Osteoblast (primary cell): ENCODE measurements at regions not wholly inside any gene's neighbourhood (a gene's known extent, or its start where the extent isn't known, plus 50 kb on each side); places are given as distances from the start of the nearest gene placed in this dataset.

Source experiments
- DNase-seq: peaks from one replicate; pipeline ENCODE4 v3.0.0; 2011; ENCODE audit warnings: low spot score, mixed read lengths; ENCODE audit not compliant: insufficient read length; ENCODE audit errors: missing footprints
- H2AFZ ChIP-seq: 2 replicates; pipeline ENCODE4 v1.6.0; 2011; ENCODE audit warnings: mild to moderate bottlenecking, low read length
- H3K27ac ChIP-seq: 2 replicates; pipeline ENCODE4 v1.5.1; 2011; ENCODE audit warnings: mild to moderate bottlenecking, low read depth, low read length, moderate library complexity
- H3K27me3 ChIP-seq: 2 replicates; pipeline ENCODE4 v1.6.0; 2012; ENCODE audit warnings: mild to moderate bottlenecking, control low read depth, inconsistent platforms, low read length, moderate library complexity; ENCODE audit not compliant: insufficient read depth
- H3K36me3 ChIP-seq: 2 replicates; pipeline ENCODE4 v1.5.1; 2011; ENCODE audit warnings: mild to moderate bottlenecking, low read length, control low read depth, moderate library complexity; ENCODE audit not compliant: insufficient read depth
- H3K4me1 ChIP-seq: 2 replicates; pipeline ENCODE4 v1.5.1; 2011; ENCODE audit warnings: mild to moderate bottlenecking, low read length, control low read depth, moderate library complexity; ENCODE audit not compliant: insufficient read depth
- H3K4me2 ChIP-seq: 2 replicates; pipeline ENCODE4 v1.6.0; 2011; ENCODE audit warnings: mild to moderate bottlenecking, low read length; ENCODE audit not compliant: insufficient read depth
- H3K4me3 ChIP-seq: fragments of 200-600 bp; sonication (generic); 3 replicates; pipeline ENCODE4 v1.5.1; 2012; ENCODE audit warnings: mild to moderate bottlenecking, low read length, inconsistent platforms; ENCODE audit not compliant: insufficient read depth
- H3K79me2 ChIP-seq: 2 replicates; pipeline ENCODE4 v1.6.0; 2012; ENCODE audit warnings: mild to moderate bottlenecking, low read length, control low read depth, inconsistent platforms; ENCODE audit not compliant: insufficient read depth
- H3K9me3 ChIP-seq: 2 replicates; pipeline ENCODE4 v1.5.1; 2011; ENCODE audit warnings: low read depth, low read length, control low read depth
- H4K20me1 ChIP-seq: 2 replicates; pipeline ENCODE4 v1.6.0; 2012; ENCODE audit warnings: mild to moderate bottlenecking, low read length, control low read depth; ENCODE audit not compliant: insufficient read depth
- CTCF ChIP-seq: IDR thresholded peaks from 2 replicates; pipeline ENCODE4 v1.5.1; 2011; ENCODE audit warnings: mild to moderate bottlenecking, low read depth, low read length, moderate library complexity; ENCODE audit errors: extremely low read depth

GRCh38 chr6:93896081-93896480 lies 476.7 kb upstream of the EPHA7 start:
- no peaks in the 10 kb centered on the region for H3K27me3 ChIP-seq
- no peaks in the 10 kb centered on the region for H3K79me2 ChIP-seq
- no peak overlapping the region for H2AFZ ChIP-seq
- no peak overlapping the region for H3K4me3 ChIP-seq
- no peak for DNase-seq
- H3K4me1 ChIP-seq, result no peaks in the 10 kb centered on the region
- H3K36me3 ChIP-seq, result no peaks in the 10 kb centered on the region
- H3K4me2 ChIP-seq, result no peak overlapping the region
- H4K20me1 ChIP-seq, result no peaks in the 10 kb centered on the region
- TF ChIP-seq CTCF, result no peak
- H3K27ac ChIP-seq, result no peak overlapping the region
- no peaks in the 10 kb centered on the region for H3K9me3 ChIP-seq

GRCh38 chr6:93894521-93894920 lies 475.2 kb upstream of the EPHA7 start:
- no peak overlapping the region for H3K4me2 ChIP-seq
- no peak overlapping the region for H3K27ac ChIP-seq
- H3K36me3 ChIP-seq, result no peaks in the 10 kb centered on the region
- no peaks in the 10 kb centered on the region for H3K27me3 ChIP-seq
- H3K4me1 ChIP-seq, result no peaks in the 10 kb centered on the region
- no peak overlapping the region for H3K4me3 ChIP-seq
- TF ChIP-seq CTCF, result no peak
- H3K9me3 ChIP-seq, result no peaks in the 10 kb centered on the region
- H4K20me1 ChIP-seq, result no peaks in the 10 kb centered on the region
- no peak overlapping the region for H2AFZ ChIP-seq
- no peak for DNase-seq
- H3K79me2 ChIP-seq, result no peaks in the 10 kb centered on the region

- no peaks in the 10 kb centered on the region for H4K20me1 ChIP-seq
- no peak for TF ChIP-seq CTCF
- no peaks in the 10 kb centered on the region for H3K27me3 ChIP-seq
- H3K4me1 ChIP-seq, result no peaks in the 10 kb centered on the region
- H3K9me3 ChIP-seq, result no peaks in the 10 kb centered on the region
- no peak overlapping the region for H3K27ac ChIP-seq
- no peak overlapping the region for H2AFZ ChIP-seq
- DNase-seq, result no peak
- H3K4me3 ChIP-seq, result no peak overlapping the region
- no peaks in the 10 kb centered on the region for H3K79me2 ChIP-seq
- no peak overlapping the region for H3K4me2 ChIP-seq
- no peaks in the 10 kb centered on the region for H3K36me3 ChIP-seq
Measured at GRCh38 chr6:93889713-93890112, 470.4 kb upstream of the EPHA7 start.

GRCh38 chr6:93886416-93886815 lies 467.1 kb upstream of the EPHA7 start:
- Histone ChIP-seq H3K27ac (no peak overlapping the region), H4K20me1 (no peaks in the 10 kb centered on the region), H3K79me2 (no peaks in the 10 kb centered on the region), H3K4me2 (no peak overlapping the region), H3K36me3 (no peaks in the 10 kb centered on the region), H3K27me3 (no peaks in the 10 kb centered on the region), H2AFZ (no peak overlapping the region), H3K4me1 (no peaks in the 10 kb centered on the region), H3K4me3 (no peak overlapping the region), H3K9me3 (no peaks in the 10 kb centered on the region)
- no peak for DNase-seq
- no peak for TF ChIP-seq CTCF
